Fibroblast of the aortic adventitia (primary cell): ENCODE measurements at regions not wholly inside any gene's neighbourhood (a gene's known extent, or its start where the extent isn't known, plus 50 kb on each side); places are given as distances from the start of the nearest gene placed in this dataset.

Experiments
- DNase-seq: peaks from one replicate; pipeline ENCODE4 v3.0.0-alpha.2; 2010; ENCODE audit warnings: low read depth
- H3K4me3 ChIP-seq: 2 replicates; pipeline ENCODE4 v1.5.1; 2011; ENCODE audit warnings: low read depth, mild to moderate bottlenecking, control low read depth, low read length, moderate library complexity
- CTCF ChIP-seq: IDR thresholded peaks from 2 replicates; pipeline ENCODE4 v1.5.1; 2011; ENCODE audit warnings: mild to moderate bottlenecking, low read length, control low read depth, inconsistent platforms; ENCODE audit not compliant: insufficient read depth

DNA sequence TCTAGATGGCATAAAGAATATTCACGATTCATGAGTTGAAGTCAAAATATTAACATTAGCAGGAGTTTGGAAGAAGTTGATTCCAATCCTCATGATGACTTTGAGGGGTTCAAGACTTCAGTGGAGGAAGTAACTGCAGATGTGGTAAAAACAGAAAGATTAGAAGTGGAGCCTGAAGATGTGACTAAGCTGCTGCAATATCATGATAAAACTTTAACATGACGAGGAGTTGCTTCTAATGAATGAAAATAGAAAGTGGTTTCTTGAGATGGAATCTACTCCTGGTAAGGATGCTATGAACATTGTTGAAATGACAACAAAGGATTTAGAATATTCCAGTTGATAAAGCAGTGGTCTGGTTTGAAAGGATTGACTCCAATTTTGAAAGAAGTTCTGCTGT, 70.1 kb upstream of the TMLHE start:
- H3K4me3 ChIP-seq, result no peak overlapping the region
- no peak for TF ChIP-seq CTCF

GRCh38 chrX:155679715-155680114, 67.0 kb upstream of the TMLHE start:
- H3K4me3 ChIP-seq, result no peak overlapping the region
- no peak for TF ChIP-seq CTCF
- no peak for DNase-seq

More for the DNA sequence above, 70.1 kb upstream of the TMLHE start:
- DNase-seq, result no peak

- TF ChIP-seq CTCF, result no peak
- DNase-seq, result no peak
Observed at GRCh38 chrX:155673338-155673737, 60.6 kb upstream of the TMLHE start.

GRCh38 chrX:155666741-155667140, 54.0 kb upstream of the TMLHE start:
- TF ChIP-seq CTCF, result no peak
- no peak for DNase-seq
- no peak overlapping the region for H3K4me3 ChIP-seq

More at GRCh38 chrX:155673338-155673737, 60.6 kb upstream of the TMLHE start:
- H3K4me3 ChIP-seq, result no peak overlapping the region
